ENCODE measurements at regions not wholly inside any gene's neighbourhood (a gene's known extent, or its start where the extent isn't known, plus 50 kb on each side); places are given as distances from the start of the nearest gene placed in this dataset.

GRCh38 chr18:37654034-37654433 lies 88.4 kb upstream of the CELF4 start:
- H2BK15ac ChIP-seq (ENCODE audit: low read depth, poor library complexity, severe bottlenecking) = no peak overlapping the region
- no peak overlapping the region for H3K14ac ChIP-seq (ENCODE audit: low read length in 2 of 2)
- H2BK12ac ChIP-seq (ENCODE audit: low read length in 2 of 2) = no peak overlapping the region
- H3K18ac ChIP-seq (ENCODE audit: low read depth in 1 of 2, low read length in 2 of 2) = no peak overlapping the region
- H3K9ac ChIP-seq (ENCODE audit: low read length) = no peak overlapping the region
- H3K4me2 ChIP-seq (ENCODE audit: low read length, poor library complexity, severe bottlenecking) = no peak overlapping the region
- no peak overlapping the region for H3K4me3 ChIP-seq (ENCODE audit: insufficient read depth in 1 of 2, low read depth in 1 of 2, low read length in 2 of 2)
- H3K27me3 ChIP-seq (ENCODE audit: control insufficient read depth in 1 of 2, insufficient read depth in 1 of 2, low read length in 2 of 2) = peaks cover 0 to 2% of the 10 kb centered on the region in 2 experiments
- 38% methylated on average over 2 of the region's 3 CpGs for WGBS
- H2BK120ac ChIP-seq (ENCODE audit: low read depth, low read length) = no peak overlapping the region
- no peaks in the 10 kb centered on the region for H3K36me3 ChIP-seq (ENCODE audit: control insufficient read depth in 1 of 2, insufficient read depth in 2 of 2, low read depth in 1 of 2, low read length in 2 of 2)
- DNase-seq = no peak
- H3K4me1 ChIP-seq (ENCODE audit: control insufficient read depth, insufficient read depth, low read depth, low read length) = no peaks in the 10 kb centered on the region
- H3K9me3 ChIP-seq (ENCODE audit: control insufficient read depth, low read length) = peaks cover 13% of the 10 kb centered on the region
- no peak overlapping the region for H2AFZ ChIP-seq (ENCODE audit: low read depth, low read length)
- no peak overlapping the region for H3K4ac ChIP-seq (ENCODE audit: low read depth in 1 of 2, low read length in 2 of 2)
- no peak overlapping the region for H4K91ac ChIP-seq (ENCODE audit: low read length)
- no peak overlapping the region for H4K8ac ChIP-seq (ENCODE audit: low read length)
- H3K23ac ChIP-seq (ENCODE audit: low read length in 2 of 2) = no peak overlapping the region
- H3K79me1 ChIP-seq (replicated peaks; ENCODE audit: low read length, poor library complexity, severe bottlenecking) = no peaks in the 10 kb centered on the region
- H3K27ac ChIP-seq (ENCODE audit: low read length, poor library complexity, severe bottlenecking) = no peak overlapping the region
- no peak overlapping the region for H2BK5ac ChIP-seq (ENCODE audit: low read depth, low read length, poor library complexity, severe bottlenecking)
- no peak overlapping the region for H2AK5ac ChIP-seq (ENCODE audit: low read length, severe bottlenecking)

- H2BK5ac ChIP-seq (ENCODE audit: low read depth, low read length, poor library complexity, severe bottlenecking) = no peak overlapping the region
- H4K91ac ChIP-seq (ENCODE audit: low read length) = no peak overlapping the region
- H3K4ac ChIP-seq (ENCODE audit: low read depth in 1 of 2, low read length in 2 of 2) = no peak overlapping the region
- no peak overlapping the region for H2BK15ac ChIP-seq (ENCODE audit: low read depth, poor library complexity, severe bottlenecking)
- H2BK120ac ChIP-seq (ENCODE audit: low read depth, low read length) = no peak overlapping the region
- no peaks in the 10 kb centered on the region for H3K79me1 ChIP-seq (replicated peaks; ENCODE audit: low read length, poor library complexity, severe bottlenecking)
- no peaks in the 10 kb centered on the region for H3K4me1 ChIP-seq (ENCODE audit: control insufficient read depth, insufficient read depth, low read depth, low read length)
- H3K9ac ChIP-seq (ENCODE audit: low read length) = no peak overlapping the region
- H3K23ac ChIP-seq (ENCODE audit: low read length in 2 of 2) = no peak overlapping the region
- no peak overlapping the region for H2BK12ac ChIP-seq (ENCODE audit: low read length in 2 of 2)
- peaks cover 13% of the 10 kb centered on the region for H3K9me3 ChIP-seq (ENCODE audit: control insufficient read depth, low read length)
- H3K27me3 ChIP-seq (ENCODE audit: control insufficient read depth in 1 of 2, insufficient read depth in 1 of 2, low read length in 2 of 2) = no peaks in the 10 kb centered on the region
- no peak overlapping the region for H3K4me2 ChIP-seq (ENCODE audit: low read length, poor library complexity, severe bottlenecking)
- no peak overlapping the region for H3K27ac ChIP-seq (ENCODE audit: low read length, poor library complexity, severe bottlenecking)
- no peak for DNase-seq
- H2AK5ac ChIP-seq (ENCODE audit: low read length, severe bottlenecking) = no peak overlapping the region
- H3K36me3 ChIP-seq (ENCODE audit: control insufficient read depth in 1 of 2, insufficient read depth in 2 of 2, low read depth in 1 of 2, low read length in 2 of 2) = no peaks in the 10 kb centered on the region
- no peak overlapping the region for H3K14ac ChIP-seq (ENCODE audit: low read length in 2 of 2)
- 60% methylated on average over 1 of the region's 2 CpGs for WGBS
- no peak overlapping the region for H2AFZ ChIP-seq (ENCODE audit: low read depth, low read length)
- H4K8ac ChIP-seq (ENCODE audit: low read length) = no peak overlapping the region
- H3K18ac ChIP-seq (ENCODE audit: low read depth in 1 of 2, low read length in 2 of 2) = no peak overlapping the region
- no peak overlapping the region for H3K4me3 ChIP-seq (ENCODE audit: insufficient read depth in 1 of 2, low read depth in 1 of 2, low read length in 2 of 2)
Measured at GRCh38 chr18:37653618-37654017, 88.0 kb upstream of the CELF4 start.

- no peak overlapping the region for H2BK120ac ChIP-seq (ENCODE audit: low read depth, low read length)
- no peak overlapping the region for H3K9ac ChIP-seq (ENCODE audit: low read length)
- H3K4ac ChIP-seq (ENCODE audit: low read depth in 1 of 2, low read length in 2 of 2) = no peak overlapping the region
- H4K91ac ChIP-seq (ENCODE audit: low read length) = no peak overlapping the region
- H3K4me1 ChIP-seq (ENCODE audit: control insufficient read depth, insufficient read depth, low read depth, low read length) = no peaks in the 10 kb centered on the region
- H3K9me3 ChIP-seq (ENCODE audit: control insufficient read depth, low read length) = peaks cover 26% of the 10 kb centered on the region
- H3K27ac ChIP-seq (ENCODE audit: low read length, poor library complexity, severe bottlenecking) = no peak overlapping the region
- H3K4me2 ChIP-seq (ENCODE audit: low read length, poor library complexity, severe bottlenecking) = no peak overlapping the region
- no peaks in the 10 kb centered on the region for H3K36me3 ChIP-seq (ENCODE audit: control insufficient read depth in 1 of 2, insufficient read depth in 2 of 2, low read depth in 1 of 2, low read length in 2 of 2)
- no peak overlapping the region for H3K4me3 ChIP-seq (ENCODE audit: insufficient read depth in 1 of 2, low read depth in 1 of 2, low read length in 2 of 2)
- WGBS = no CpG with 5 or more reads among the region's 1 CpG
- no peak overlapping the region for H3K23ac ChIP-seq (ENCODE audit: low read length in 2 of 2)
- H3K14ac ChIP-seq (ENCODE audit: low read length in 2 of 2) = no peak overlapping the region
- DNase-seq = no peak
- no peaks in the 10 kb centered on the region for H3K79me1 ChIP-seq (replicated peaks; ENCODE audit: low read length, poor library complexity, severe bottlenecking)
- H4K8ac ChIP-seq (ENCODE audit: low read length) = no peak overlapping the region
- no peak overlapping the region for H2BK15ac ChIP-seq (ENCODE audit: low read depth, poor library complexity, severe bottlenecking)
- no peaks in the 10 kb centered on the region for H3K27me3 ChIP-seq (ENCODE audit: control insufficient read depth in 1 of 2, insufficient read depth in 1 of 2, low read length in 2 of 2)
- H2BK12ac ChIP-seq (ENCODE audit: low read length in 2 of 2) = no peak overlapping the region
- no peak overlapping the region for H3K18ac ChIP-seq (ENCODE audit: low read depth in 1 of 2, low read length in 2 of 2)
- H2BK5ac ChIP-seq (ENCODE audit: low read depth, low read length, poor library complexity, severe bottlenecking) = no peak overlapping the region
- no peak overlapping the region for H2AK5ac ChIP-seq (ENCODE audit: low read length, severe bottlenecking)
- no peak overlapping the region for H2AFZ ChIP-seq (ENCODE audit: low read depth, low read length)
Measured at GRCh38 chr18:37649930-37650329, 84.3 kb upstream of the CELF4 start.

GRCh38 chr18:37649416-37649815 lies 83.8 kb upstream of the CELF4 start:
- Histone ChIP-seq H3K18ac (ENCODE audit: low read depth in 1 of 2, low read length in 2 of 2) (no peak overlapping the region), H3K4ac (ENCODE audit: low read depth in 1 of 2, low read length in 2 of 2) (no peak overlapping the region), H2AFZ (ENCODE audit: low read depth, low read length) (no peak overlapping the region), H2BK120ac (ENCODE audit: low read depth, low read length) (no peak overlapping the region), H3K4me2 (ENCODE audit: low read length, poor library complexity, severe bottlenecking) (no peak overlapping the region), H3K27ac (ENCODE audit: low read length, poor library complexity, severe bottlenecking) (no peak overlapping the region), H3K9me3 (ENCODE audit: control insufficient read depth, low read length) (peaks cover 31% of the 10 kb centered on the region), H4K91ac (ENCODE audit: low read length) (no peak overlapping the region), H3K14ac (ENCODE audit: low read length in 2 of 2) (no peak overlapping the region), H3K4me1 (ENCODE audit: control insufficient read depth, insufficient read depth, low read depth, low read length) (no peaks in the 10 kb centered on the region), H3K36me3 (ENCODE audit: control insufficient read depth in 1 of 2, insufficient read depth in 2 of 2, low read depth in 1 of 2, low read length in 2 of 2) (no peaks in the 10 kb centered on the region), H4K8ac (ENCODE audit: low read length) (no peak overlapping the region), H3K23ac (ENCODE audit: low read length in 2 of 2) (no peak overlapping the region), H3K79me1 (replicated peaks; ENCODE audit: low read length, poor library complexity, severe bottlenecking) (no peaks in the 10 kb centered on the region), H2BK5ac (ENCODE audit: low read depth, low read length, poor library complexity, severe bottlenecking) (no peak overlapping the region), H3K4me3 (ENCODE audit: insufficient read depth in 1 of 2, low read depth in 1 of 2, low read length in 2 of 2) (no peak overlapping the region), H3K27me3 (ENCODE audit: control insufficient read depth in 1 of 2, insufficient read depth in 1 of 2, low read length in 2 of 2) (no peaks in the 10 kb centered on the region), H2AK5ac (ENCODE audit: low read length, severe bottlenecking) (no peak overlapping the region), H2BK15ac (ENCODE audit: low read depth, poor library complexity, severe bottlenecking) (no peak overlapping the region), H2BK12ac (ENCODE audit: low read length in 2 of 2) (no peak overlapping the region), H3K9ac (ENCODE audit: low read length) (no peak overlapping the region)
- DNase-seq = no peak
